RWPE1 (cell line): ENCODE measurements at regions not wholly inside any gene's neighbourhood (a gene's known extent, or its start where the extent isn't known, plus 50 kb on each side); places are given as distances from the start of the nearest gene placed in this dataset.

Experiments
- CTCF ChIA-PET: fragments of 350-600 bp; sonication (Branson Sonifier 250); formaldehyde crosslinking; extraction: SDS; loops from one replicate; lab custom pipeline; 2021; lab: Yijun Ruan, JAX
- POLR2A ChIA-PET: fragments of 400-600 bp; formaldehyde crosslinking; extraction: SDS; loops from one replicate; lab custom pipeline; 2020; ENCODE audit warnings: antibody characterized with exemption; ENCODE audit not compliant: low non-redundant PET; lab: Yijun Ruan, JAX
- DNase-seq: peaks from one replicate; pipeline ENCODE4 v3.0.0; 2012; ENCODE audit warnings: low spot score
- H3K27ac ChIP-seq: fragments of 450-650 bp; 2 replicates; pipeline ENCODE4 v1.5.1; 2017
- CTCF ChIP-seq: fragments of 450-650 bp; conservative IDR thresholded peaks from 2 replicates; pipeline ENCODE4 v1.5.1; 2017; ENCODE audit warnings: low read depth, mild to moderate bottlenecking

- no peak overlapping the region for H3K27ac ChIP-seq
- TF ChIP-seq CTCF, result no peak
- POLR2A ChIA-PET, result no interaction called here
- DNase-seq, result peak; percentile 46
- CTCF ChIA-PET, result interaction anchor here (1.5 kb wide), 1 partner anchor 167 kb away, joined by 3 read pairs; no protein-coding TSS in a partner anchor
These were observed 88.9 kb upstream of the CXCL14 start for GRCh38 chr5:135667673-135668072.

- no peak for DNase-seq
- H3K27ac ChIP-seq, result no peak overlapping the region
- TF ChIP-seq CTCF, result no peak
- ChIA-PET POLR2A (interaction anchor here (0.6 kb wide), 1 partner anchor 179 kb away, joined by 3 read pairs; no protein-coding TSS in a partner anchor), CTCF (interaction anchor here (1.5 kb wide), 1 partner anchor 168 kb away, joined by 3 read pairs; no protein-coding TSS in a partner anchor)
These were observed 88.4 kb upstream of the CXCL14 start for GRCh38 chr5:135667204-135667603.

GRCh38 chr5:135662683-135663082, 83.9 kb upstream of the CXCL14 start:
- H3K27ac ChIP-seq, result no peak overlapping the region
- CTCF ChIA-PET, result interaction anchor here (0.5 to 2.3 kb wide), 2 partner anchors 97 to 205 kb away, joined by 3 to 6 read pairs; no protein-coding TSS in a partner anchor
- DNase-seq, result no peak
- no peak for TF ChIP-seq CTCF
- POLR2A ChIA-PET, result no interaction called here

- H3K27ac ChIP-seq, result no peak overlapping the region
- POLR2A ChIA-PET, result no interaction called here
- no peak for TF ChIP-seq CTCF
- CTCF ChIA-PET, result interaction anchor here (0.6 to 2.3 kb wide), 2 partner anchors 96 to 165 kb away, joined by 3 to 6 read pairs; no protein-coding TSS in a partner anchor
- no peak for DNase-seq
These were observed 83.3 kb upstream of the CXCL14 start for GRCh38 chr5:135662061-135662481.

GRCh38 chr5:135660826-135661575, 82.2 kb upstream of the CXCL14 start:
- no peak overlapping the region for H3K27ac ChIP-seq
- ChIA-PET CTCF (interaction anchor here (0.7 to 2.3 kb wide), 2 partner anchors 95 to 110 kb away, joined by 3 to 6 read pairs; no protein-coding TSS in a partner anchor), POLR2A (no interaction called here)
- no peak for TF ChIP-seq CTCF
- DNase-seq, result no peak

GRCh38 chr5:135657536-135658305, 78.9 kb upstream of the CXCL14 start:
- ChIA-PET POLR2A (no interaction called here), CTCF (no interaction called here)
- no peak for TF ChIP-seq CTCF

More at GRCh38 chr5:135657536-135658305, 78.9 kb upstream of the CXCL14 start:
- DNase-seq, result no peak
- H3K27ac ChIP-seq, result no peak overlapping the region
